NCI-H1417 (cell line): ENCODE measurements at regions not wholly inside any gene's neighbourhood (a gene's known extent, or its start where the extent isn't known, plus 50 kb on each side); places are given as distances from the start of the nearest gene placed in this dataset.

Experiments used
- DNase-seq, 3 experiments: peaks; one replicate each; lab custom pipeline; 2025; lab: John Stamatoyannopoulos, UW

DNA sequence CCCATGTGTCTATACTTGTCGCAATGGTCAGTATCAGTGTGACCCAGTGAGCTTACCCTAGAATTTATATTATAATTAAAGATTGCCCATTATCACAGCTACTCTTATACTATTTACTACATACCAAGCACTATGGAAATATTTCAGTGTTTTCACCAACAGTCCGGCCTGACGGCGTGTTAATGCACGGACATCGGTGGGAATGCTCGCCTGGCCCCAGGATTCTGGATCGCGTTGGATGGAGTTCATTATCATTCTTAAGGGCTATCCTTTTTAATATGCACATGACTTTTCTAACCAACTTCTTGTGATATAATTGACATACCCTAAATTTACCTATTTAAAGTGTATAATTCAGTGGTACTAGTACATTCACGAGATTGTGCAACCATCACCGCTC lies 51.8 kb upstream of the AFDN start:
- DNase-seq, result no peak

DNA sequence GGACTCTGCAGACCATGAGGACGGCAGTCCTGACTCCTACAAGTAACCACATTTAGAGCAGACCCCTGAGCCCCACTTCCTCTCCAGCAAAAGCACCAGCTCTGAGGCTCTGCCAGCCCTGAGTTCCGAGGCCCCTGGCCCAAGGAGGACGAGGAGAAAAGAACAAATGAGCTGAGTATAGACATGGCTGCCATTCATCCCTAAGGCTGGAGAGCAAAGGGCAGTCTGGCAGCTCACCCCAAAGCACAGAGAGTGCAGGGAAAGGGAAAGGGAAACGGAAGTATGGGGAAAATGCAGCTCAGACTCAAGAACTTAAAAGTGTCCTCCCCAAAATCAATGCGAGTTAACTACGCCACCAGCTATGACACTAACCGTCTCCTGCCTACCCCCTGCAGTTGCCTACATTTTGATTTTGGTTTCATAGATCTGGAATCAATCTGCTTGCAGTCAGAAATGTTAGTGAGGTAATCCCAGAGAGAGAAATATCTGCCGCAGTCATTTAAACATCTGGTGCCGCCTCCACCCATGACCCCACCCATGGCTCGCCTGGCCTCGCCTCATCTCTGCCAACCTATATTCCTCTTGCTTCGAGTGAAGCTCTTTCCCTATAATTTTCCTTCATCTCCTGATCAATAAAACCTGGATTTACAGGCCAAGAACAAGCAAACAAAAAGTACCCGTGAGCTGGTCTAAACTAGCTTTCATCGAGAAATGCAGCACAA lies 49.6 kb upstream of the AFDN start:
- DNase-seq, result no peak
